ENCODE measurements at regions not wholly inside any gene's neighbourhood (a gene's known extent, or its start where the extent isn't known, plus 50 kb on each side); places are given as distances from the start of the nearest gene placed in this dataset.

DNA sequence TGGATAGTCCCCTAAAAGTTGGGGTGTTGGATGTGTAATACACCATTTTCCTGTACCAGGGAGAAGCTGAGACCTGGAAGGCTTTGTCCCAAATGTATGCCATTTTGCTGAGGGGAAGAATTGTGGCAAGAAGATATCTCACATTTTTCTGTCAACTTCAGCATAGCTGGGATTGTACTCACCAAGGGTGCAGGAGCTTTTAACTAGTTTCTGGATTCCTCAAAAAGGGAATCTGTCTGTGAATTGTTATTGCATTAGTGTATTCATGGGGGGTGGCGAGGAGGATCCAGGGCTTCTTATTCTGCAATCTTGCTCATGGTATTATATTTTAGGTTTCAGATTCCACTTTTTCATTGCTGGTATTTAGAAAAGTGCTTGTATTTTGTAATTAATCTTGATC, 208.2 kb upstream of the MYOCD start:
- FAIRE-seq = no peak

DNA sequence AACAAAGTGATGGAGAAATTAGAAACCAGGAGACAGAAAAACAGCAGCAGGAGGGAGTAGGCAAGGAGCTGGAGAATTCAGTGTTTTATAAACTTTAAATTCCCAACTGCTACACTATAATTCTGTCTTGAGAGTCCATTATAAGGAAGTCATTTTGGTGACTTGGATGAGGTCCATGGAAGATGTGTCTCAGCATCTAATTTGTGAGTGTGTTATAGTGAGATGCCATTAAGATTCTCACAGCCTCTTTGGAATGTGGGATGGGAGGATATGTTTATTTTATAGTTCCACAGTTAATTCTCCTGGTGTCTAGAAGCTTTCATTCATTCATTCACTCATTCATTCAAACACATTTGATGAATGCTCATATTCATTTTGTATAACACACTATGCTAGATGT, 206.0 kb upstream of the MYOCD start:
- FAIRE-seq = no peak

DNA sequence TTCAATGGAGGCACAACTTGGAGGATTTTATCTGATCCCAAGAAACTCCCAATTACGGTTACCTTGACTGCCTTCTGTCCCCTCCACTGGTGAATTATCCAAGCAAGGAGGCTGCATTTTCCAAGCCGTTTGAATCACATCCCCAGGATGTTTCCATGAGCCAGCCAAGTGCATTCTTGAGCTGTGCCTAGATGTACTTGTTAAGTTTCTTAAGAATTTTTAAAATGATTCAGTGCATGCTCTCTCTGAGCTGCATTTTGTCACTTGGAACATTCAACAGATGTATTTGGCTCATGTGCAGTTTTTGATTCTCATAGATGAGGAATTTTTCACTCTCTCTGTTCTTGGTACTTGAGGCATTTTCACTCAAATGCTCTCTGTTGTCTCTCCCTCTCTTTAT, 202.6 kb upstream of the MYOCD start:
- no peak for FAIRE-seq

DNA sequence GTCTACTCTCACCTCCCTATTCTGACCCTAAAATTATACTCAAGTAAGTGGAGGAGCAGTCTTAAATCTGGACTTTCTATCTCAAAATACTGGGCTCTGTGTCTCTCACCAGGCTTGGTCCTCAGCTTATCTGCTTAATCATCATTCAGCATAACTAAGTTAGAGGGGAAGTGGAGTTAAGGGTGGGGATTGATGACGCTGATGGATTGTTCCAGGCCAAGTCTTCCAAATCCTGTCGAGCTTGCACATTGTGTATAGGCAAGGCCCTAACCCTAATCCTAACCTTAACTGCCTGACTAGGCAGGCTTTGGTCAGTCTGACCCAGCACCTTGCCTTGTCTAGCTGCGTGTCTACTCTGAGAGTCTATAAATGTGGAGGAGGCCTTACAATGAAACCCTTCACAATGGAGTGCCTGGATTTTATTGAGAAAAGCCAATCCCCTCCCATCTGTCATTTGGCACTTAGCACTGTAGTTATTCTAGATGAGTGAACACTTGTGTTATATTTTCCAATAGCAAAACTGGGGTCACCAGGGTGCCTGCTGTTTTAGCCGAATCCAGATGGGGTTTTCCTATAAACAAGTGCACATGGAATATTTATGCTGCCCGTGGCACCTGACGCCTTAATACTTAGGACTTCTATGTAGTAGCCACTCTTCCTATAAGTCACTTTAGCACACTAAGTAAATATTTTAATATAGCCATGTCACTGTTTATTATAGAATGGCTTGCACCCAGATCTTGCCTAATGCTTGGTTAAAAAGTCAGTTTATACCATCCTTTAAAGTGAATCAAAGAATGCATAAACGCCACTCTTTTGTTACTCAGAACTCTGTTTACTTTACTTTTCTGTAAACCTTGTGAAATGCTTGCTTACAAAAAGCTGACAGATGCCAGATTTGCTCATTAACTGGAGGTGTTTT, 193.2 kb upstream of the MYOCD start:
- FAIRE-seq = no peak

DNA sequence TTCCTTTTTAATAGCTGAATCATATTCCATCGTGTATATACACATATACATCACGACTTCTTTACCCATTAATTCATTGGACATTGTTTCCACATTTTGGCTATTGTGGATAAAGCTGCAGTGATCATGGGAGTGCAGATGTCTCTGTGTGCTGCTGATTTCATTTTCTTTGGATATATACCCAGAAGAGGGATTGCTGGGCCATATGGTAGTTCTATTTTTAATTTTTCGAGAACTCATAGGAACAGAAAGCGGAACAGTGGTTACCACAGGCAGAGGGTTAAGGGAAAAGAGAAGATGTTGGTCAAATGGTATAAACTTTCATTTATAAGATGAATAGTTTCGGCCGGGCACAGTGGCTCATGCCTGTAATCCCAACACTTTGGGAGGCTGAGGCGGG, 187.4 kb upstream of the MYOCD start:
- FAIRE-seq = no peak

DNA sequence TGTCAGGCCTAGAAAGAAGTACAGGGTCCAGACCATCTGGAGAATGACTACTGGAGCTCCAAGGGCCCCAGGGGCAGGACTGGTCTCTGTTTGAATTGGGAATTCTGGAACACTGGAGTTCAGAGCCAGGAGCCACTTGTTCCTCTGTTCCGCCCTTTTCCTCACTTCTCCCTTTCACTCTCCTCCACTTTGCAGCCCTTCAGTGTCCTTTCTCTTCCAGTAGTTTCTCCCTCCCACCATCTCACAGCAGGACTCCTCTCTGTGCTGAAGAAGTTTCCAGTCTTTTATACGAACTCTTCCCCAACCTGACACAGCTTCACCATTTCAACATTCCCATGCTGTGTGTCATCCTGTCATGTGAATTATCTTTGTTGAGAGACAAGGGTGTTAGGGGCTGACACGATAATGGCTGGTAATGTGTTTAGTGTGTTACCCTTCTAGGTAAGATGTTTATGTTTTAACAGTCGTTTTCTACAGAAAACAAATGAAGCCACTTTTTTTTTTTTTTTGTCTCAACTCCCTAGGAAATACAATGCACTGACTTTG, 180.3 kb upstream of the MYOCD start:
- no peak for FAIRE-seq

DNA sequence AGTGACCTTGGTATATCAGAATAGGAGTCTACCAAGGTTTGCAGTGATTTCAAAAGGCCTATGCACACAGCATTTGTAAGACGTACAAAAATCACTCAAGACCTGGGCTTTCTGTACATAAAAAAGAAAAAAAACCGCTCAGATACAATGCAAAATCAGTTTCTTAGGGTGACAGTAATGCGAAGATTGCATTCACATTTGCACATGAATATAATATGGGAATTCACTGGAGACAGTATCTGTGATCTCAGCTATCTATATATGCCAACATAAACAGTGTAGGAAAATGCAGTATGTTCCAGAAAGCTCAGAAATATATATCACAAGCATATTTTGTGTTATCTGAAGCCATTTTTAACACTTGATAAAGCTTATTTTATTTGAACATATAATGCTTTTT, 176.4 kb upstream of the MYOCD start:
- FAIRE-seq = no peak

DNA sequence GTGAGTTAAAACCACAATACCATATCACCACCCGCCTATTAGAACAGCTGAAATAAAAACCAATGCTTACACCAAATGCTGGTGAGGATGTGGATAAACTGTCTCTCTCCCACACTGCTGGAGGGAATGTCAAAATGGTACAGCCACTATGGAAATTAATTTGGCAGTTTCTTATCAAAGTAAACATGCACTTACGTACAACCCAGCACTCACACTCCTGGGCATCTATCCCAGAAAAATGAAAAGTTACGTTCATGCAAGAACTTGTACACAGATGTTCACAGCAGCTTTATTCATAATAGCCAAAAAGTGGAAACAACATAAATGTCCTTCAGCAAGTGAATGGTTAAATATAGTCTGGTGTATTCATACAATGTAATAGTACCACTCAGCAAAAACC, 173.2 kb upstream of the MYOCD start:
- no peak for FAIRE-seq

DNA sequence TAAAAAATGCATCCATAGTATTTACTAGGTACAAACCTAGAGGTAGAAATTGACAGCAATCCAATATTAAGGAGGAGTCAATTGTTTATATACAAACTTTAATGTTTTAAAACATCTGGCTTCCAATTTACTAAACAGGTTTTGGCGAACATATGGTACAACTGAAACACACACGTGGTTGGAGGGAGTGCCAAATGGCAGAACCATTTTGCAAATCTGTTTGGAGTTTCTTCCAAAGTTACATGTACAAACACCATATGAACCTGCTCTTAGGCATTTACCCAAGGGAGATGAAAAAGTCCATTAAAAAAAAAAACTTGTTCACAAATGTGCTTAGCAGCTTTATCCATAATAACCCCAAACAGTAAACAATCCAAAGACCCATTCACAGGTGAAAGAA, 159.8 kb upstream of the MYOCD start:
- no peak for FAIRE-seq

DNA sequence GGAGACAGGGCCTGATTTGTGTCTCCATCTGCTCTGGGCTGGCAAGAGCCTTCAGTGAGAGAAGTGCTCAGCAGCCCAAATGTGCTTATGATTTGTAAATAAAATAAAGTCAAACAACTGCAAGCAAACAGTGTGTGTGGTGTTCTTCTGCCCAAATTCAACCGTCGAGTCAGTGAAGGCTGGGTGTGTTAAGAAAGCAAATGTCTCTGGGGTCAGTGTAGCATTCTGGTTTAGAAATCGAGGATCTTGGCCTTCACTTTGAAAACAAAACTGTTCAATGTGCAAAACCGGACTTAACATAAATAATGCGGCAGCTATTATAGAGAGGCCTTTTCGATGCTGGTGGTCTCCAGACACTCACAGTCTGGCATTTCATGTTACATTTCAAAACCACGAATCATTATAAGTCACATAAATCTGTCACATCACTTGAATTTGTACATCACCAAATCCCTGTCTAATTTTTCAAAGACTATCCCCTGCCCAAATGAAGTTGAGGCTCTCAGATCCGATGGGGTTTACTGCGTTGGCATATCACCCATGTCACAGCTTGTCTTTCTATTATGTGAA, 158.6 kb upstream of the MYOCD start:
- no peak for FAIRE-seq

DNA sequence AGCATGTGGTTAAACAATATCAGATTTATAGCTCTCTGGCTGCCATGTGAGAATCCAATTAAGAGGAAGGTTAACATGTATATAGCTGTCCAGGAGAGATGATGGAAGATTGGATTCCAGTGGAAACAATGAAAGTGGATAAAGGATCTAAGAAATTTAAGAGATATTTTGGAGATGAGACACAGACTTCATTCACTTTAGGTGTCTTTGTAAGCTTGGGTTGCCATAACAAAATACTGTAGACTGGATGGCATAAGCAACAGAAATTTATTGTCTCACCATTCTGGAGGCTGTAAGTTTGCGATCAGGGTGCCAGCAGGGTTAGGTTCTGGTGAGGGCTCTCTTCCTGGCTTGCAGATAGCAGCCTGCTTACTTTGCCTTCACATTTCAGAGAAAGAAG, 155.9 kb upstream of the MYOCD start:
- no peak for FAIRE-seq

DNA sequence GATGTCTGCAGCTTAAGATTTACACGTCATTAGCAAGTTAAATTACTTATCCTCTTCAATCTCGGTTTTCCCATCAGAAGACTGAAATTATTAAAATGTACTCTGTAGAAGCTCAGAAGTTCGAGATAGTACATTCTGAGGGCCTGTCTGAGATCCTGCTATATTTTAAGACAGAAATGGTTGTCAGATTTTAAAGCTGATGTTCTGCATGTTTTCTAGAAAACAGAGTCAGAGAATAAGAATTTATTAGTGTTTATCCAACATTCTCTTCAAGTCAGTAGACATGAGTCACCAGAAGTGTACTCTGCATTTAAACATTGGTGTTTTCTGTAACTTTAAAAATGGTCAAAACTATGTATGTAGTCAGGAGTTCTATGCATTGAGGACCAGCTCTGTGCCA, 155.2 kb upstream of the MYOCD start:
- no peak for FAIRE-seq

DNA sequence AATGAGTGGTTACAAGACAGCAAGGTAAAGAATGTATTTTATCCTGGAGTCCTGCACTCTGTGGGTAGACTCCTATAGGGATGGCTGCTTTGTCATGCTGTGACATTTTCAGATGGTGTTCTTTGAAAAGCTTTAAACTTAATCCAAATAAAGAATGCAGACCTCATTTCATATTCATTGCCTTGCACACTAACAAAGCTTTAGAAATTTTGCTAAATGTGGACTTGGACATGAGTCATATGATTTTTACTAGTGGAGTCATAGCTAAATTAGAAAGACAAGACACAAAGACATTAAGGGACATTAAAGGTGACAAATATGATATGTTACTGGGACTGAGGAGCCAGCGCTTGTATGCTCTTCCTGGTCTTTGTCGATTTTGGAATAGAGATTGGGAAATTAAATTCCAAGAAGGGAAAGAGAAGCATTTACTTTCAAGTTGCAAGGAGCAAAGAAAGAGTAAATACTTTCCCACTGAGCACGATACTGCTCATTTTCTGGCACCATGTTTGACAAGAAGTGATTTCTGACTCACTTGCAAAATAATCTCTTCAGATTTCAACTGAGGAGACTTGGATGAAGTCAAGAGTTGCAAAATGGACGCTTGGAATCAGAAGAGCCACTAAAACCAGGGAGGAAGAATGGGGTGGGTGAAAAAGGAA, 152.9 kb upstream of the MYOCD start:
- no peak for FAIRE-seq

DNA sequence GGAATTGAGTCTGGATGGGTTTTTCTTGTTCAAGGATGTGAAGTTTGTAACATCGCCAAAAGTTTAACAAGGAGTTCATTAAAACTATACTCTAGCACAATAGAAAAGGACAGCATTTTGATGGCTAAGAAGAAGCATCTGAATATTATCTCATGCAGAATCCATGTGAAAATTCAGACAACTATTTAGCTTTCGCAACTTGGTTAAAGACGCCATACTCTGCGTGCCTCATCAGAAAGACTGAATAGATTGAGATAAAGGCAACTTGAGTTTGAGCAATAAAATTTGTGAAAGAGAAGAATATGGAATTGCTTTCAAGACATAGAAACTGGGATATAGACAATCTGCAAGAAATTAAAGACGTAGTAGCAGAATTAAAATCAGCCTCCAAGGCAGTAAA, 151.1 kb upstream of the MYOCD start:
- FAIRE-seq = no peak

DNA sequence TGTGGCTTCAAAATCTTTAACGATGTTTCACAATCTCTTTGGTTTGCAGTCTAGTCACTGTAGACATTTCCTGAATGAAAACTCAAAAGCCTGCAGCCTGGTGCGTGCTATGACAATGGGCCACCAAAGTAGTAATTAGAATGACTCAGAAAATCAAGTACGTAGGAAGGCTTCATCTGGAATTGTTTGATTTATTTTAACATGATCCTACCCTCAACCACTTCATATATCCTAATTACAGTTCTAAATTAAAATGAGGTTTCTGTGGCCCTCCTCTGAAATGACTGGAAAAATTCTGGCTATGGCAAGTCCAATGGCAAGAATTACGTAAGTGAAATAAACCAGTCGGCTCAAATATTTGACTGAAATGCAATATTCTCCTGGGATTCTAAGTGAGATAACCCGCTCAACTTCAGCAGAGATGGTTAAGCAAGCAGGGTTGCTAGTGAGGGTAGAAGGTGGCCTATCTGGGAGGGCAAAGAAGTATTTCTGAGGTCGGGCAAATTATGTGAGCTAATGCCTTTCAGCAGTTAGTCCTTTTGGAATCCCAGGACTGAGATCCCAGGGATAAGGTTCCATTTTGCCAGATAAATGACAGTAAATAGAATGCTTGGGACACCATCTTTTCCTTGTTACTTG, 145.6 kb upstream of the MYOCD start:
- no peak for FAIRE-seq

DNA sequence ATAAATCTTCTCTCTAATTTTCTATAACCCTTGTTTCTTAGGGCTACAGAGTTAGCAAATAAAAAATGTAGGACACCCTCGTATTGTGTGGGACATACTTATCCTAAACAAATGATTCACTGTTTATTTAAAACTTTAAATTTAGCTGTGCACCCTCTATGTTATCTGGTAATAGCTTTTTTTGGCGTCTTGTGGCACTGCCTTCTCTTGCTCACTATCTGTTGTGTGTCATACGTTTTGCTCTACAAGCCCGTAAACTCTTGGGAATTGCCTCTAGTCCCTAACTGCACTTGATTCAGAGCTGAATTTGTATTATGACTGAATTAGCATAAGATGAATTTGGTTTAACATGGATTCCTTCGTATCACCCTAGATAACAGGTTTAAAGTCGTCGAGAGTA, 144.3 kb upstream of the MYOCD start:
- no peak for FAIRE-seq

DNA sequence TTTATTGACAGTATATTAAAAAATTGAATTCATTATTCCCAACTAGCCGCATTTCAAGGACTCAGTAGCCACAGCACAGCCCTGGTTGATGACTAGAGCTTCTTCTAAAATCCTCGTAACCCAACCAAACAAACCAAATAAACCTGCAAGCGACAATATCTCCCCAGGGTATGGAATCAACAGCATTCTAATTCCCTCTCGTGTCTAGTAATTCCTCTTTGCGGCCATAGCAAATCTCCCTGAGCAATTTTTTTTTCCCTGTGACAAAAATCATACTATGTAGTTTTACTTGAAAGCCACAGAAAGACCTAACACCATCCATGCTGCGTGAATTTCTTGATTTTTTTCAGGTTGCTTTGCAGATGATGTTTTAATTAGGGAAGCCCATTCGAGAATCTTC, 143.4 kb upstream of the MYOCD start:
- FAIRE-seq = no peak

DNA sequence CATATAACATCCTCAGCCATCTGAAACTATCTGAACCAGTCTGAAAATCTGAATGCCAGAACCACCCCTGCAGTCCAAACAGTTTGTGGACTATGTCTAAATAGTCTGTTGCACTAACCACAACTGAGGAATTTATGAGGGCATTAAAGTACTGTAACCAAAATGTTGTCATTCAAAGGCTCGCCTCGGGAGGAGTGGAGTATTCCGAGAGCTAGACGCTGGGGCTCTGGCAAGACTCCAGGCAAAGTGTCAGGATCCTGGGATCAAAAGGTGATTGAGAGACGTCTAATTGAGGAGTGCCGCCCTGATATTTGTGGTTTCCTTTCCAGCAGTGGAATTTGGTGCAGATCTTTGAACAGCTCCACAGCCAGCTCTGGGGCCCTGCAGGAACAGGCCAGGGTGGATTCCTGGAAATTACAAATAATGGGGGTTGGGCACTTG, 142.9 kb upstream of the MYOCD start:
- FAIRE-seq = no peak

DNA sequence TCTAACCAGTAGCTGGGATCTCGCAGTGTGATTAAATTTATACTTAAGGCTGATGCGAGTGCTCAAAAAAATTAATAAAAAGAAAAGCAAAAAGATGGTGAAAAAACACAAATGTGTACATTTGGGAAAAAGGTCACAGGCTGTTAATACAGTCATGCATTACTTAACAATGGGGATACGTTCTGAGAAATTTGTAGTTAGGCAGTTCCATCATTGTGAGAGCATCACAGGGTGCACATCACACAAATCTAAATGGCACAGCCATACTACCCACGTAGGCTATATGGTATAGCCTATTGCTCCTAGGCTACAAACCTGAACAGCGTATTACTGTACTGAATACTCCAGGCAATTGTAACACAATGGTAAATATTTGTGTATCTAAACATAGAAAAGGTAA, 142.4 kb upstream of the MYOCD start:
- FAIRE-seq = no peak

DNA sequence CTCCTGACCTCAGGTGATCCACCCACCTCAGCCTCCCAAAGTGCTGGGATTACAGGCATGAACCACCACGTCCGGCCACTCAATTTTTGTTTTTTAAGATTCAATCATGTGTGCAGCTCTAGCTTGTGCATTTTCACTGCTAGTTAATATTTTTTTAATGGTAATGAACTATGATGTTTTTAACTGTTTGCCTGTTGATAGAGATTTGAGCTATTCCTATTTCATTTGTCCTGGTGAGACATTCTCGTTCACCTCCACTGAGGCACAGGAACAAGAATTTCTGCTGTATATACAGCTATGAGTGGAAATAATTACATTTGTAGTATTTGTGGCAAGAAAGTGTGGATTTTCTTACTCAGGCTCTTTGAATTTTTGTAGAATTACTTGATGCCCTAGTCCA, 137.7 kb upstream of the MYOCD start:
- FAIRE-seq = no peak

DNA sequence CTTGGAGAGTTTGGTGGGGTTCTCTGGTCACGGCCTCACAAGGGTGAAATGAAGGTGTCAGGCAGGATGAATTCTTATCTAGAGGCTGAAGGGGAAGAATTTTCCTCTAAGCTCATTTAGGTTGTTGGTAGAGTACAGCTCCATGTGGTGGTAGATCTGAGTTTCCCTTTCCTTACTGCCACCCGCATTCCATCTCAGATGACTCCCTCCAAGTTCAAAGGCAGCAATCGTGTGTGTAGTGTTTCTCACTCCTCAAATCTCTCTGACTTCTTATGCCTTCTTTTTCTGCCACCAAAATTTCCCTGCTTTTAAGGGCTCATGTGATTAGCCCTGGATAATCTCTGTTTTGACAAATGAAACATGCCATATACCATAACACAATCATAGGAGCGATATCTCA, 135.5 kb upstream of the MYOCD start:
- FAIRE-seq = no peak

DNA sequence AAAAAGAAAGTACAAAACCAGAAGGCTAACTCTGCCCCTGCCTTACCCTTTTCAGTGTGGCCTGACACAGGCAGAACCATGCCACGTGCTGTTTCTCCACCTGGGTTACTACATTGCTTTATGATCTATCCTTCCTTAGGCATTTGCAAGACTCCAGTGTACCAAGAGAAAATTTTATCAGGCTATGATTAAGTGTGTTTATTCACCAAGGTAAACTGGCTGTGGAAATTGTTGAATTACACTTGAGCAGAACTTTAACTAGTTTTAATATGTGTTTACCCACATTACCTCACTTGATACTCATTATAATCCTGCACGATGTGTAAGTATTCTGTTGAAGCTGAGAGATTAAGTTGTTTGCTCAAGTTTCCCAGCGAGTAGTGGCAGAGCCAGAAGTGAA, 129.7 kb upstream of the MYOCD start:
- FAIRE-seq = no peak

DNA sequence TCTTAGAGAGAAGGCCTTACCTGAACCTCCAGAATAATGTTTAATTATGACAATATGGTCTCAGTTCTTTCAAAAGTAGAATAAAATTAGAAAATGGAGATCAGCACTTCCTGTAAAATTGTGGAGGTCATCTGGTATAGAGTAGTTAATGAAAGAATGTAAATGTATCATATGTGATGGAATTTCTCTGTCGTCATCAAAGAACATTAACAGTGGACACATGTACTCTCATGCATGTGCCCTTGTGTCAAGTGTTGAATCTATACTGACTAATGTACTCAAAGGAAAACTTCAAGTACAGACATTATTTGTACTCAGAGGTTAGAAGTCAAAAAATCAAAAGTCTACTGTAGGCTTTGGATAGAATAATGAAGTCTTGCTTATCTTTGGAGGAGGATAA, 129.2 kb upstream of the MYOCD start:
- FAIRE-seq = no peak

Data from islet of Langerhans (tissue), 1 donor.